ENCODE measurements at regions not wholly inside any gene's neighbourhood (a gene's known extent, or its start where the extent isn't known, plus 50 kb on each side); places are given as distances from the start of the nearest gene placed in this dataset.

DNA sequence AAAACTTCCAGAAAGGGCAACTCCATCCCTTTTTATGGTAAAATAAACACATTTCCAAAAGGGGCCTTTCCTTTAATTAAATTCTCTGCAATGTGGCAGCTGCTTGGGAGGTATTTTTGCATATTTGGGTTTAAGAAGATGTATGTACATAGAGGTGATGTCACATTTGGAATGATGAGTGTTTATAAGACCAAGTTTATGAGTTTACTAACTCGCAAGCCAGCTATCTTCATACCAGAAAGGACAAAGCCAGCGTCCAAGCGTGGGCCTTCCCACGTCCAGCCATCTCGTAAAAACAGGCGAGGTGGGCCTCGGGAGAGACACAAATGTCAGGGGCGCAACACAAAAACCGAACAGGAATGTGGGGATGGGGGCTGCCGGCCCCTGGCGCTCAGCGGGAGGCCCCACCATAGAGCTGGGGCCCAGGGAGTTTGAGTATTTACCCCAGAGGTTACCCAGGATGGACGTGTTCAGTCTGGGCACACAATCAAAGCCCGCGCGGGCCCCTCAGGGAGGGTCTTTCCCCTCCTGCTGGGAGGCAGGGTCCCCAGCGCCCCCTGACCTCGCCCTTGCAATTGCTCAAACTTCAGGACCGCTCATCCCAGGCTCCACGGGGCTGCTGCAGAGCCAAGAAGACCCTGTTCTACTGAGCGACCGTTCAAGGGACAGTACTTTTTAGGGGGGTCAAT is 137.3 kb downstream of the TWIST2 start:
- DNase-seq (ENCODE audit: low spot score): no peak

- DNase-seq (ENCODE audit: low spot score): no peak
Measured at GRCh38 chr2:238985931-238986446, 138.1 kb downstream of the TWIST2 start.

GRCh38 chr2:238986491-238987351 is 138.8 kb downstream of the TWIST2 start:
- DNase-seq (ENCODE audit: low spot score): no peak

DNA sequence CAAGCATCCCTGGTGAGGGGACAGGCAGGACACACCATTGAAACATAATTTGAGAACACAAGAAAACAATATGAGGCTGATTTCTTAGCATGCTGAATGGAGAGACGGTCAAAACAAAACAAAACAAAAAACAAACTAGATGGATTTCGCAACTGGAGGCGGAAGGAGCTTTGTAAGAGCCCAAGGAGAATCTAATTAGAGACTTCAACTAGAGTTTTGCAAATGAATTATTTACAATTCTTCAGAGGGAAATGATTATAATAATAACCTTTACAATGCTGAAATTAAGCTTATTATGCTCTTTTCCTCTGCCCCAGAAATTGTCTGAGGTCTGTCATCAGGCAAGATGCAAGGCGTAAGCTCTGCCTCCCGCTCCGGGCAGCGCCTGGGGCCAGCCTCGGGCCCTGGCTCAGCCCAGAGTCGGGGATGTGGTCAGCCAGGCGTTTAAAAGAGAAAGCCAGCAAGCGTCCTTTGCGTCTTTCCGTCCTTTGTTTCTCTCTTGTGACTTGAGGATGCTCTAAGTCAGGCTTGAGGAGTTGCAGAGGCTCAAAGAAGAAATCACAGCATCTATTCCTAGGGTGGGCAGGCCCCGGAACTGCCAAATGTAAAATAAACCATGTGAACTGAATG is 139.6 kb downstream of the TWIST2 start:
- no peak for DNase-seq (ENCODE audit: low spot score)

- no peak for DNase-seq (ENCODE audit: low spot score)
Measured at GRCh38 chr2:238988105-238988504, 140.2 kb downstream of the TWIST2 start.

DNA sequence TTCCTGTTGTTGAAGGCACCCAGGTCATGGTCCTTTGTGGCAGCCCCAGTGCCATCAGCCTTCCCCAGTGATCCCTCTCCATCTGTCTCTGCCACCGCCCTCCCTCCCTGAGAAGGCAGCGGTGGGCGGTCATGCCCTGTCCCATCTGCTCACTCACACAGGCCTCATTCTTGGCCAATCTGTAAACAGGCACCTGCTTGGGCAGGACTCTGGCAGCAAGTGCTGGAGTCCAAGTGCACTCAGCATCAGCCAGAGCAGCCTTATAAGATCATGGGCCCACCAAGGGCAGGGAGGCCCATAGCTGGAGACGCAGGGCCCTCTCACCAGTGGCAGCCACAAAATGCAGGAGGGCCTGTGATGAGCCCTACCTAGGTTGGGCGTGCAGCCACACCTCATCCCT is 140.9 kb downstream of the TWIST2 start:
- no peak for DNase-seq (ENCODE audit: low spot score)

GRCh38 chr2:238989484-238989883 is 141.6 kb downstream of the TWIST2 start:
- DNase-seq (ENCODE audit: low spot score): no peak

GRCh38 chr2:238994432-238994831 is 146.5 kb downstream of the TWIST2 start:
- DNase-seq (ENCODE audit: low spot score): no peak

DNA sequence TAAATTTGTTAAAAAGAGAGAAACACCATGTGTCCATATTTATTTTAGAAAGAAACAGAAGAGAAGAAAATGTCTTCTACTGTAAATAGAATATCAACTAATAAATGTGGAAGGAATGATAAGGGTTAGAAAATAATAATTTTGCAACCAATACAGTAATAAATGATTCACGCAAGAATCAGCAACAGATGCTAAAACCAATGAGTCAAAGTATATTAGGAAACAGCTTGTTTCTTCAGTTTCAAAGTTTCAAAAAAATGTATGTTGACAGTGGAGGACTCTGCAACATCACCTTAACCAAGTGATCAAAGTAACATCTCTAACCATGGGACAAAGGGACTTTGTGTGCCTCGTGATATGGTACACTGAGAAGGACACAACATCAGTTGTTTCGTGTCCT is 147.0 kb downstream of the TWIST2 start:
- no peak for DNase-seq (ENCODE audit: low spot score)

- no peak for DNase-seq (ENCODE audit: low spot score)
Measured at GRCh38 chr2:238995634-238996033, 147.7 kb downstream of the TWIST2 start.

- no peak for DNase-seq (ENCODE audit: low spot score)
Measured at GRCh38 chr2:238996331-238997136, 148.6 kb downstream of the TWIST2 start.

GRCh38 chr2:238997137-238997390 is 149.2 kb downstream of the TWIST2 start:
- no peak for DNase-seq (ENCODE audit: low spot score)

GRCh38 chr2:238997684-238998083 is 149.8 kb downstream of the TWIST2 start:
- no peak for DNase-seq (ENCODE audit: low spot score)
